Activated CD4-positive, alpha-beta T cell treated with anti-CD3 and anti-CD28 coated beads for 4 hours (primary cell): ENCODE measurements at regions not wholly inside any gene's neighbourhood (a gene's known extent, or its start where the extent isn't known, plus 50 kb on each side); places are given as distances from the start of the nearest gene placed in this dataset.

ENCODE experiments used
- DNase-seq, 2 donors: peaks; one replicate each; pipeline ENCODE4 v3.0.0-alpha.2; 2020

GRCh38 chr5:174664180-174664850 is 60.1 kb upstream of the MSX2 start:
- no peak for DNase-seq

- no peak for DNase-seq
Observed at GRCh38 chr5:174665347-174665746, 59.0 kb upstream of the MSX2 start.

GRCh38 chr5:174667526-174667925 is 56.9 kb upstream of the MSX2 start:
- no peak for DNase-seq

- DNase-seq = no peak
Observed at GRCh38 chr5:174668349-174668748, 56.0 kb upstream of the MSX2 start.
